ENCODE measurements at regions not wholly inside any gene's neighbourhood (a gene's known extent, or its start where the extent isn't known, plus 50 kb on each side); places are given as distances from the start of the nearest gene placed in this dataset.

GRCh38 chr10:71124921-71125748, 87.2 kb upstream of the UNC5B start (continued):
- TF ChIP-seq ZBTB33 (IDR thresholded peaks at IDR 0.05; ENCODE audit: extremely low read depth, insufficient replicate concordance, low read length) (no peak), POLR2AphosphoS5 (IDR thresholded peaks at IDR 0.05; ENCODE audit: low read depth, low read length) (no peak), SIN3A (IDR thresholded peaks at IDR 0.05; ENCODE audit: low read depth) (no peak), FOSL1 (IDR thresholded peaks at IDR 0.05; ENCODE audit: low read depth) (no peak), SP1 (IDR thresholded peaks at IDR 0.05; ENCODE audit: low read depth) (no peak), REST (IDR thresholded peaks at IDR 0.05; ENCODE audit: low read depth) (no peak)

- Histone ChIP-seq H3K27me3 (ENCODE audit: insufficient read depth, low read length) (peaks cover under 1% of the 10 kb centered on the region; the same call in 1 of the 2 replicates), H3K9ac (ENCODE audit: low read length) (no peak overlapping the region), H3K9me2 (ENCODE audit: insufficient read depth) (no peaks in the 10 kb centered on the region), H4K20me1 (ENCODE audit: insufficient read depth) (no peaks in the 10 kb centered on the region), H3K79me2 (ENCODE audit: insufficient read depth, low read length) (no peaks in the 10 kb centered on the region), H3K4me1 (ENCODE audit: control insufficient read depth in 1 of 2, insufficient read depth in 2 of 2, low read length in 2 of 2) (peaks cover 0 to 8% of the 10 kb centered on the region in 2 experiments; a peak in 1 of 4 replicates), H3K4me2 (ENCODE audit: low read length) (no peak overlapping the region), H3K4me3 (replicated peaks in 1 of 2; ENCODE audit: low read depth in 1 of 2, low read length in 2 of 2) (no peak overlapping the region), H3K27ac (ENCODE audit: low read depth, low read length) (no peak overlapping the region), H2AFZ (ENCODE audit: low read depth, low read length, poor library complexity, severe bottlenecking) (no peak overlapping the region), H3K9me3 (ENCODE audit: control insufficient read depth in 1 of 2, insufficient read depth in 1 of 2, low read depth in 1 of 2, low read length in 2 of 2) (no peaks in the 10 kb centered on the region), H3K36me3 (ENCODE audit: control insufficient read depth in 1 of 2, insufficient read depth in 2 of 2, low read length in 2 of 2) (no peaks in the 10 kb centered on the region)
- intact Hi-C loops (cut with micrococcal nuclease): no loop called here
- BruUV-seq (replicated peaks): no TSS peak
- CTCF ChIA-PET: no interaction called here
- DNase-seq (ENCODE audit: low read depth, low spot score) (no peak), ATAC-seq (no peak)
- RAD21 ChIA-PET (ENCODE audit: low non-redundant PET in 1 of 2, low total read pairs in 2 of 2, uncharacterized antibody in 2 of 2, unreplicated experiment in 2 of 2): no interaction called here
- POLR2A ChIA-PET: no interaction called here
- no peak for TF ChIP-seq ZFX (IDR thresholded peaks at IDR 0.05)
- TF ChIP-seq ZNF274 (IDR thresholded peaks at IDR 0.05; ENCODE audit: low read depth, low read length): no peak
- TF ChIP-seq SRF (IDR thresholded peaks at IDR 0.05; ENCODE audit: low read depth): no peak
- no peak for TF ChIP-seq MAX (IDR thresholded peaks at IDR 0.05)
- no peak for TF ChIP-seq SIN3A (IDR thresholded peaks at IDR 0.05; ENCODE audit: low read depth)
- TF ChIP-seq ATF3 (IDR thresholded peaks at IDR 0.05): no peak
- TF ChIP-seq TCF7L2 (IDR thresholded peaks at IDR 0.05; ENCODE audit: borderline replicate concordance, extremely low read depth, insufficient read depth, insufficient read length): no peak
- TF ChIP-seq REST (IDR thresholded peaks at IDR 0.05; ENCODE audit: low read depth): no peak
- TF ChIP-seq YY1 (IDR thresholded peaks at IDR 0.05; ENCODE audit: extremely low read depth, insufficient replicate concordance, low read depth, low read length): no peak
- no peak for TF ChIP-seq RAD21 (IDR thresholded peaks at IDR 0.05; ENCODE audit: low read depth)
Observed at GRCh38 chr10:71125749-71126107, 86.6 kb upstream of the UNC5B start.

Data from HCT116 (cell line).